Panc1 (cell line): ENCODE measurements at regions not wholly inside any gene's neighbourhood (a gene's known extent, or its start where the extent isn't known, plus 50 kb on each side); places are given as distances from the start of the nearest gene placed in this dataset.

Experiments
- ATAC-seq: fragments of 200-7000 bp; cut with Tn5 transposase; 2 replicates; pipeline ENCODE4 v1.9.1; 2020; ENCODE audit warnings: mild to moderate bottlenecking, moderate library complexity
- BruUV-seq: library from RNA; stranded (reverse); fragments of 400-500 nt; replicated peaks from 2 replicates; lab custom pipeline; 2021; lab: Mats Ljungman, UMichigan
- CTCF ChIA-PET: fragments of 300-600 bp; sonication (Branson Sonifier 250); formaldehyde crosslinking; loops from one replicate; lab custom pipeline; 2022; ENCODE audit warnings: antibody characterized with exemption; lab: Charles Lee
- POLR2A ChIA-PET: fragments of 300-600 bp; sonication (Branson Sonifier 250); formaldehyde crosslinking; loops from one replicate; lab custom pipeline; 2022; ENCODE audit warnings: antibody characterized with exemption; lab: Charles Lee
- DNase-seq: peaks from one replicate; pipeline ENCODE4 v3.0.0-alpha.2; 2010; ENCODE audit warnings: low read depth, low spot score
- H3K27ac ChIP-seq: 2 replicates; pipeline ENCODE4 v1.5.1; 2011; ENCODE audit warnings: mild to moderate bottlenecking, low read length, inconsistent platforms
- H3K27me3 ChIP-seq: fragments of 200-500 bp; sonication (Bioruptor generic); 2 replicates; pipeline ENCODE4 v1.6.0; 2014; ENCODE audit warnings: low read length, inconsistent platforms; ENCODE audit not compliant: control insufficient read depth, insufficient read depth
- H3K36me3 ChIP-seq: fragments of 200-500 bp; sonication (Bioruptor generic); 2 replicates; pipeline ENCODE4 v1.5.1; 2014; ENCODE audit warnings: inconsistent platforms, mild to moderate bottlenecking, low read length, moderate library complexity; ENCODE audit not compliant: control insufficient read depth, insufficient read depth
- H3K4me1 ChIP-seq: 2 replicates; pipeline ENCODE4 v1.5.1; 2011; ENCODE audit warnings: inconsistent platforms, mild to moderate bottlenecking, low read length, moderate library complexity; ENCODE audit not compliant: control insufficient read depth, insufficient read depth
- H3K4me3 ChIP-seq, 2 experiments: 2 replicates each; pipeline ENCODE4 v1.5.1; 2011 to 2012; ENCODE audit warnings: low read depth in 2 of 2, low read length in 2 of 2, mild to moderate bottlenecking in 2 of 2, inconsistent platforms in 1 of 2, moderate library complexity in 1 of 2
- H3K9me3 ChIP-seq: fragments of 200-500 bp; sonication (Bioruptor generic); 2 replicates; pipeline ENCODE4 v1.5.1; 2014; ENCODE audit warnings: low read depth, mild to moderate bottlenecking, inconsistent platforms, low read length, moderate library complexity; ENCODE audit not compliant: control insufficient read depth, insufficient read depth
- CTCF ChIP-seq: fragments of 450-650 bp; IDR thresholded peaks from 2 replicates; pipeline ENCODE4 v1.5.1; 2017; ENCODE audit warnings: mild to moderate bottlenecking
- POLR2AphosphoS5 ChIP-seq: IDR thresholded peaks from 2 replicates; pipeline ENCODE4 v1.6.1; 2012; ENCODE audit warnings: mild to moderate bottlenecking, low read depth, low read length, moderate library complexity
- REST ChIP-seq, 2 experiments: IDR thresholded peaks; 2 replicates each; pipeline ENCODE4 v1.6.1; 2011 to 2012; ENCODE audit warnings: low read depth in 2 of 2, control low read depth in 1 of 2, low read length in 1 of 2, mild to moderate bottlenecking in 1 of 2, moderate library complexity in 1 of 2; ENCODE audit not compliant: insufficient read depth in 1 of 2
- SIN3A ChIP-seq: IDR thresholded peaks from 2 replicates; pipeline ENCODE4 v1.6.1; 2012; ENCODE audit warnings: low read depth, mild to moderate bottlenecking, low read length, moderate library complexity, borderline replicate concordance; ENCODE audit not compliant: insufficient read depth
- TCF7L2 ChIP-seq: IDR thresholded peaks from 2 replicates; pipeline ENCODE4 v1.6.1; 2011; ENCODE audit warnings: mild to moderate bottlenecking, low read depth, low read length, inconsistent platforms
- in situ Hi-C: cut with HindIII; loops from 2 replicates; pipeline ENCODE4 v1.10.0; 2016; ENCODE audit warnings: low sequenced_read_pairs, low pct_unique_long_range_greater_than_20kb
- intact Hi-C: fragments of 100-400 bp; cut with micrococcal nuclease; formaldehyde crosslinking; loops from one replicate; pipeline ENCODE4 v1.10.0; 2022; ENCODE audit not compliant: unreplicated experiment

GRCh38 chr3:127115691-127116351, 77.1 kb upstream of the PRR23E start:
- Histone ChIP-seq H3K9me3 (peaks cover 16% of the 10 kb centered on the region; the same call in 1 of the 2 replicates), H3K27ac (no peak overlapping the region), H3K36me3 (no peaks in the 10 kb centered on the region), H3K4me1 (no peaks in the 10 kb centered on the region), H3K4me3 (no peak overlapping the region), H3K27me3 (peaks cover 10% of the 10 kb centered on the region)
- no TSS peak for BruUV-seq
- TF ChIP-seq CTCF, result no peak
- in situ Hi-C loops (no loop called here), intact Hi-C loops (no loop called here)
- ChIA-PET CTCF (no interaction called here), POLR2A (no interaction called here)
- DNase-seq (no peak), ATAC-seq (no peak)

- POLR2A ChIA-PET, result interaction anchor here (0.5 kb wide), 1 partner anchor 22 kb away, joined by 3 read pairs; no protein-coding TSS in a partner anchor
- TF ChIP-seq POLR2AphosphoS5 (no peak), REST (IDR thresholded peaks at IDR 0.05; ENCODE audit: insufficient read depth in 1 of 2, low read depth in 2 of 2, low read length in 1 of 2) (no peak), TCF7L2 (no peak), CTCF (no peak), SIN3A (no peak)
- ATAC-seq, result no peak
- no peak overlapping the region for H3K27ac ChIP-seq
- peaks cover 10% of the 10 kb centered on the region for H3K27me3 ChIP-seq
- no peaks in the 10 kb centered on the region for H3K4me1 ChIP-seq
- no peak overlapping the region for H3K4me3 ChIP-seq
- no TSS peak for BruUV-seq
- H3K36me3 ChIP-seq, result no peaks in the 10 kb centered on the region
- intact Hi-C loops, result no loop called here
- CTCF ChIA-PET, result no interaction called here
- in situ Hi-C loops, result no loop called here
- no peak for DNase-seq
- no peaks in the 10 kb centered on the region for H3K9me3 ChIP-seq
These were observed 74.6 kb upstream of the PRR23E start for GRCh38 chr3:127118366-127118765.
